ENCODE measurements at regions not wholly inside any gene's neighbourhood (a gene's known extent, or its start where the extent isn't known, plus 50 kb on each side); places are given as distances from the start of the nearest gene placed in this dataset.

- no peak for DNase-seq (ENCODE audit: low spot score)
These were observed 73.2 kb downstream of the GPR37 start for GRCh38 chr7:124692425-124692824.

- DNase-seq (ENCODE audit: low spot score), result no peak
These were observed 74.8 kb downstream of the GPR37 start for GRCh38 chr7:124690840-124691239.

GRCh38 chr7:124689931-124690330, 75.7 kb downstream of the GPR37 start:
- no peak for DNase-seq (ENCODE audit: low spot score)

- peak; percentile 31 for DNase-seq (ENCODE audit: low spot score)
These were observed 76.1 kb downstream of the GPR37 start for GRCh38 chr7:124689523-124689922.

DNA sequence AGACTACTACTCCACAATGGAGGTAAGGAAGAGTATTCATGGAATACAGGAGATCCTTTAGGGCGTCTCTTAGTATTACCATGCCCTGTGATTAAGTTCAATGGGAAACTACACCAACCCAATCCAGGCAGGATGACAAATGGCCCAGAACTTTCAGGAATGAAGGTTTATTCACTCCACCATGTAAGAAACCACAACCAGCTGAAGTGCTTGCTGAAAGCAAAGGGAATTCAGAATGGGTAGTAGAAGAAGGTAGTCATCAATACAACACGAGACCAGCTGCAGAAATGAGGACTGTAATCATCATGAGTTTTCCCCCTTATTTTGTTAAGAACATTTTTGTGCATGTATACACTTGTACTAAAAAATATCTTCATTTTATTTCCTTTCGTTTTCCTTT, 76.6 kb downstream of the GPR37 start:
- DNase-seq (ENCODE audit: low spot score), result peak; percentile 79

DNA sequence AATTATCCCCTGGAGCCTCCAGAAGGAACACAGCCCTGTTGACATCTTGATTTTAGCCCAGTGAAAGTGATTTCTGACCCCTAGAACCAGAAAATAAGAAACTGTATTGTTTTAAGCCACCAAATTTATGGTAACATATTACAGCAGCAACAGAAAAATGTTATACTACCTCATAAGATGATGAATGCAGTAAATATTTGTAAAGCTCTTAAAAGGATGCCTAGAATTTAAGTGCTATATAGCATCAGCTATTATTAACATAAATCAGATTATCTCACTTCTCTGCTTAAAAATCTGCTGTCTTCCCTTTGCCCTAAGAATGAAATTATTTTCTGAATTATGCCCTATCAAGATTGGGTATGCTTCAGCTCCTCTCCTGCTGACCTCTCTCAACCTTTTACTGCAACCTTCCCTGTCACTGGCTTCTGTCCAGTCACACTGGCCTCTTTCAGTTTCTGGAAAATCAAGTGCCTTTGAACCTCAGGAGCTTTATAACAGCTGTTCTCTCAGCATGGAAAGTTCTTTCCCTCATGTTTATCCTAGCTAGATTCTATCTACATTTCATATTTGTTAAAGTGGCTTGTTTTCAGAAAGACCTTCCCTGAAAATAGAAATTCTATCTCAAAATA, 78.9 kb downstream of the GPR37 start:
- DNase-seq (ENCODE audit: low spot score), result no peak

DNA sequence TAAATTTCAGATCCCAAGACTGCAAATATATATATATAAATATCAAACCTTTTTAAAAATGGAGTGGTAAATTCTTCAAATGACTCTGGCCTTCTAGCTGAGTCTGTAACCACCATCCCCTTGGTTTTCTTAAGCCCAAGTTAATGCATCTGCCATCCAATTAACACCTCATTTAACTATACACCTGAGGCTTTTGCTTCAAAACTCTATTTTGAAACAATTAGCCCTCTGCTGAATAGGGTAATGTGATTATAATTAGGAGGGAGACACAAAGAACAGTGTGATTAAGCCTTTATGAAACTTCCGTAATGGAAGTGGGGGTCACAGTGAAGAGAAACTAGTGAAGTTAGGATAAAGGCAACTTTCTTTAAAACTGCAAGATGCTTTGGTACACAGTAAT, 83.6 kb downstream of the GPR37 start:
- DNase-seq (ENCODE audit: low spot score), result no peak

- DNase-seq (ENCODE audit: low spot score), result no peak
These were observed 85.3 kb downstream of the GPR37 start for GRCh38 chr7:124680304-124680703.

GRCh38 chr7:124679586-124680225, 85.9 kb downstream of the GPR37 start:
- no peak for DNase-seq (ENCODE audit: low spot score)

DNA sequence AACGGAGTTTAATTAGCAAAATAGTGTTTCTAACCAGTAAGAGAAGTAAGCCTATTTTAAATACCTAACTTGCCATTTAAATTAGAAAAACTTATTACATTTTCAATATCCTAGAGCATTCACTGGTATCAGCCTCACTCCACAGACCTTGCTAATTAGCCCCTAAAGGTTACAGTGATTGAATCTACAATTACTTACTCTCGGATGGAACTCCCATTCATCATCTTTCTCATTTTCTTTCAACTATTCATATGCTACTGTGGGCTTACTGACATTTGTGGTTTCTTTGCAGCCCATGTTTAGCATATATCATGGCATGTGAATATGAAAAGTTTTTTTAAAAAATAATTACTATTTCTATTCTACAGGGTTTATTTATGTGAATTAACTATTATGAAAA, 86.4 kb downstream of the GPR37 start:
- DNase-seq (ENCODE audit: low spot score), result no peak

GRCh38 chr7:124674451-124674850, 91.1 kb downstream of the GPR37 start:
- no peak for DNase-seq (ENCODE audit: low spot score)

DNA sequence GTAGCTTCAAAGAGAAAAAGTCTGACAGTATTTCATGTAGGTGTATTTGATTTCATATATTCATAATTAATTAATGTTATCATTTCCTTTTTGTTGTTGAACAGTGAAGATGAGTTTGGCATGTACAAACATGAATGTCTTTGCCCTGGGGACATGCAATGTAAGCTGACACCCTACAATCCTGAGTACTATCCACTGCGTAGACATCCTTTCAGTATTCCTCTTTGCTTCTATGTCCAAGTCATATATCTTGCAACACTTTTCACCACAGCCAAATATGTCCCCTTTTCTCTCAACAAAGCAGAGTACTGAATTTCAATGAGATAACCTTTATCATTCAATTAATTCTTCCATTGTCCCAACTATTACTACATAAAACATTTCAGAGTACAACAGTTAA, 93.6 kb downstream of the GPR37 start:
- no peak for DNase-seq (ENCODE audit: low spot score)

- peak; percentile 45 for DNase-seq (ENCODE audit: low spot score)
These were observed 98.1 kb downstream of the GPR37 start for GRCh38 chr7:124667312-124668153.

DNA sequence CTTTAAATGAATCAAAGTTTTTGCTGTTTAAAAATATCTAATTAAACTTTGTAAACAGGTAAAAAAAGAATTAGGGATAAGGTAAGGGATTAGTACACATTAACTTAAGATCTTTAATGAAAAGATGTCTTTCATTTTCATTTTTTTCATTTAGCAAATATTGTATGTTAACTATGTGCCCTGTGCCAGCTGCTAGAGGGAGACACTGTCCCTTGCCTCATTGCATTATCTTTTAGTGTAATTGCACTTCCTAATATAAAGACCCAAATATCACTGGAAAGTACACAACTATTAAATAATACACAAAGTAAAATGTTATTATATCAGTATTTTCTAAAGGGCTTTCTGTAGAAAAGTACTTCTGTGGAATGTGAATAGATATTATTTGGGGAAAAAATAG, 102.7 kb downstream of the GPR37 start:
- DNase-seq (ENCODE audit: low spot score), result no peak

DNA sequence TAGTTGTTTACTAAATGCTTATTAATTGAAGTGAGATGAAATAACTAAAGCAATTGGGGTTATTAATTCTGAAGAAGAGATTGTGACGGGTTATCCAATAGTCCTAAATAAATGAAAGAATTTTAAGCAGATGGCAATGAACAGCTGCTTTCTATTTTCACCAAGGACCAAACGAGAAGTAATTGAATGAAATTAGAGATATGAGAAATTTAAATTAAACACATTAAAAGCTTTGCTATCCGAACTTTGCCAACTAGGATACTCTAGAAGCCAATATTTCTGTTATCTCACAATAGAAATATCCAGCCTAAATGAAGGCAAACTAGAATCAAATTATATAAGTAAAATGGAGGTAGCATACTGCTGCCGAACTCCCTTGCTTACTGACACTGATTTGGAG, 103.2 kb downstream of the GPR37 start:
- no peak for DNase-seq (ENCODE audit: low spot score)

GRCh38 chr7:124655990-124656389, 109.6 kb downstream of the GPR37 start:
- no peak for DNase-seq (ENCODE audit: low spot score)

DNA sequence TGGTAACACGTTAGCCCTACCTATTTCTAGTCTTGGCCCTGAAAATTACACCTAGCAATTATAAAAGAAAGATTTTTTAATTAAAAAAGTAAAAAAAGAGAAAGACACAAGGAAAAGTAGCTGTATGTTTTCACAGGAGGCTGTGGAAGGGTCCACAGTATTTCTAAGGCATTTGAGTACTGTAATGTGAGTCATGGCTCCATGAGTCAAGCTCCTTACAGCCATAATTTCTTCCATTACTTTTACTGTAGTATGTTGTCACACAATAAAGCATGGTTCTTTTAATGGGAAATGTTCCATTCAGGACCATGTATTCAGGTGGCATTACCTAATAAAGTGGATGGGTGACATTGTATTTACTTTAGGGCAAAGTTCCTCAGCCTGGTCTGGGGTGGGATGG, 113.4 kb downstream of the GPR37 start:
- DNase-seq (ENCODE audit: low spot score), result peak; percentile 60

DNA sequence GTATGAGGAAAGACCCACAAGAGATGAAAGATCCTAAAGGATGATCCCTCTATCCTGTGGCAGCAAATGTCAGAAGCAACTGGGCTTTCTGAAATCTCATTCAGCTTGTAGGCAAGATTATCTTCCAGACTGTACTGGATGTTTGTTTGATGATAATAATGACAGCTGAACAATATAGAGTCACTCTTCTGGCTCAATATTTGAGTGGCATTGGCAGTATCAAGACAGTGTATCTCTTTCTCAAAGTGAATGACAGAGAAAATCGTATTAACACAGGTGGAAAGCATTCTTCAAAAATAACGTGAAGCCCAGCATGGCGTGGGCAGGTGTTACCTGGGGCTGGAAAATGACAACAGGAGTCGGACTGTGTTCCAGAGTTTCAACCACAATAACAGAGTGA, 114.5 kb downstream of the GPR37 start:
- no peak for DNase-seq (ENCODE audit: low spot score)

- peak; percentile 31 for DNase-seq (ENCODE audit: low spot score)
These were observed 116.1 kb downstream of the GPR37 start for GRCh38 chr7:124649397-124650014.

- no peak for DNase-seq (ENCODE audit: low spot score)
These were observed 117.8 kb downstream of the GPR37 start for GRCh38 chr7:124647630-124648306.

DNA sequence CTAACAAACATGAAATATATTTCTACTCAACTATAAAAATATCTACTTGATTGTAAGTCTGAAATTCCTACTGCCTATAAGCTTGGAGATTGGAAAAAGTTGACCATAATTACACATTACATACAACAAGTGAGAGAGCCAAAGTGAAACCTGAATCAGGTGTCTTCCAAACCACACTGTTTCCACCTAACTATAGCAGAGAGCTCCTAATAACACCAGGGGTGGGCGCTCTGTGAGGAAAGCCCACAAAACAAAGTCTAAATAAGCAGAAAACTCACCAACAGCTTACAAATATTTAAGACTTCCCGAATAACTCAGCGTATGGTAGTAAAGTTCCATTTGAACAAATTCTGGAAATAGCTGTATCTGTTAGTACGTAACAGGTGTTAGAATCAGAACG, 119.9 kb downstream of the GPR37 start:
- DNase-seq (ENCODE audit: low spot score), result no peak

DNA sequence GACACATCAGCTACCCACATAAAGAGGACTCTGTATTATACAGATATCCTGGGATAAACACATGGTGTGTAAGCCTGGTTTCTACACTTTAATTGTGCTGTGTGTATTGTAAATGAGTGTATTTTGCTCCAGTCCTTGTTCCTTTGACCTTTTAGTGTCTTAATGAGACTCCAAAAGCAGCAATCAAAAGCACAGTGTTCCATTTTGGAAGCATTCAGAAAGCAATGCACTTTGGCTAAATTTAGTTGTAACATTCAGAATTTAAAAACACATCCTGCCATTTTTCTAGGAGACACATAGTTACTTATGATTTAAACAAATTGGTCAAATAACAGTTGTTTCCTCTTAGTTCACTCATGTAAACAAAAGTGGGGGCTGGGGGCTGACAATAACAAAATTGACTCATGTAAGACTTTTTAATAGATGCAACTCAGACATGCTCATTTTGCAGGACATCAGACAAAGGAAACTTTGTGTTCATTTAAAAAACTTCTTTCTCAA, 122.2 kb downstream of the GPR37 start:
- DNase-seq (ENCODE audit: low spot score), result no peak

Data from A172 (cell line).